EH (cell line): ENCODE measurements at regions not wholly inside any gene's neighbourhood (a gene's known extent, or its start where the extent isn't known, plus 50 kb on each side); places are given as distances from the start of the nearest gene placed in this dataset.

Source experiments
- DNase-seq: peaks from one replicate; pipeline ENCODE4 v3.0.0-alpha.2; 2015; ENCODE audit warnings: low read depth

DNA sequence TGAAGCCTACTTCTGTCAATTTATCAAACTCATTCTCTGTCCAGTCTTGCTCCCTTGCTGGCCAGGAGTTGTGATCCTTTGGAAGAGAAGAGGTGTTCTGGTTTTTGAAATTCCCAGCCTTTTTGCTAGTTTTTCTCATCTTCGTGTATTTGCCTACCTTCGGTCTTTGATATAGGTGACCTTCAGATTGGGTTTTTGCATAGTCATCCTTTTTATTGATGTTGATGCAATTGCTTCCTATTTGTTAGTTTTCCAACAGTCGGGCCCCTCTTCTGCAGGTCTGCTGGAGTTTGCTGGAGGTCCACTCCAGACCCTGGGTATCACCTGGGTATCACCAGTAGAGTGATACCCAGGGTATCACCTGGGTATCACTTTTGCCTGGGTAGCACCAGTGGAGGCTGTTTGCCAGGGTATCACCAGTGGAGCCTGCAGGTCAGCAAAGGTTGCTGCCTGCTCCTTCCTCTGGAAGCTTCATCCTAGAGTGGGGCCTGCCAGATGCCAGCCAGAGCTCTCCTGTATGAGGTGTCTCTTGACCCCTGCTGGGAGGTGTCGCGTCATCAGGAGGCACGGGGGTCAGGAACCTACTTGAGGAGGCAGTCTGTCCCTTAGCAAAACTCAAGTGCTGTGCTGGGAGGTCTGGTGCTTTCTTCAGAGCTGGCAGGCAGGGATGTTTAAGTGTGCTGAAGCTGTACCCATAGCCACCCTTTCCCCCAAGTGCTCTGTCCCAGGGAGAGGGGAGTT, 684.2 kb downstream of the PCDH18 start:
- no peak for DNase-seq

DNA sequence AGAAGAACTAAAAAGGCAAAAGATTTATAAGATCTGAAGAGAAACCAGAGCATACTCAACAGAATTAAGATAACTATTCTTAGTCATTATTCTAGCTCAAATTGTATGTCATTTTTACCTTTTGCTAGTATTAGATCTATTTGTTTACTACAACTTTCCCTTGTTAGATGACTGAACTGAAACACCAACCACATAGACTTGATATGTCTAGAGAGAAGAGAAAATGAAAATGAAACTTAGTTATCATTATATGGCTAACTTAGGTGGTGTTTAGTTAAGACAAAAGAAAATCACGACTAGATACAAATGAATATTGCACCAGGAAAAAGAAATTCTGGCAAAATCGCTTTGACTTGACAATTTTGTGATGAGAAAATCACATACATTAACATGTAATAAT, 690.8 kb downstream of the PCDH18 start:
- no peak for DNase-seq

DNA sequence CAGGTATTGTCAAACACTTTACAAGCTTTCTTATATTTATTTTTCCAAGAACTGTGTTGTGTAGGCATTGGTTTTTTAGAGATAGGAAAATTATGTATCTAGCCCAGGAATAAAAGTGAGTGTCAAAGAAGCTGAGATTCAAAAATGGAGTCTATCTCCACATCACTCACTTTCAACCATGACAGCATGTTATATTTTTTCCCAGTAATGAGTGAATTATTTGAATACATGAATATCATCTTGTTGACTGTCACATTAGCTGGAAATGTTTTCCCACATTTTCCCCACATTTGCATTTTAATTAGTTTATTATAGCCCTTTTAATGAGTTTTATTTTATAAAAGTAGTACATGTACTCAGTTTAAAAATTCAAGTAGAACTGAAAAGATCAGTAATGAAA, 693.7 kb downstream of the PCDH18 start:
- no peak for DNase-seq

- DNase-seq: no peak
Measured at GRCh38 chr4:136831553-136831952, 700.7 kb downstream of the PCDH18 start.

GRCh38 chr4:136829280-136829679, 703.0 kb downstream of the PCDH18 start:
- no peak for DNase-seq

DNA sequence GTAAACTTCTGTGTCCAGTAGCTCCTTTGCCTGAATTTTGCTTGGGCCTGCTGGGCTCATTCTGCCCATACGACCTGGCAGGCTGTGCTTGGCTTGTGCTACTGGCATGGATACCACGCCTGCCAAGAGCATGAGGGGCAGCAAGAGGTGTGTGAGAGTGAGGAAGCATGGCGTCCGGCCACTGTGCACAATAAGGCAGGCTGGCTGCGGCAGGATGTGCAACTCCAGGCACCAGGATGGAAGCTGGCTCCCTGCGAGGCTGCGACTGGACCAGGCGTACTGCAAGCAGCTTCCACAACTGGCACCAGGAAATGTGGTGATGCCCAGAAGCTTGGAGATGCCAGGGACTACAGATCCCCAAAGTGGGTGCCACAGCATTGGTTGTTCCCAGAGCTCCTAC, 709.3 kb downstream of the PCDH18 start:
- no peak for DNase-seq

DNA sequence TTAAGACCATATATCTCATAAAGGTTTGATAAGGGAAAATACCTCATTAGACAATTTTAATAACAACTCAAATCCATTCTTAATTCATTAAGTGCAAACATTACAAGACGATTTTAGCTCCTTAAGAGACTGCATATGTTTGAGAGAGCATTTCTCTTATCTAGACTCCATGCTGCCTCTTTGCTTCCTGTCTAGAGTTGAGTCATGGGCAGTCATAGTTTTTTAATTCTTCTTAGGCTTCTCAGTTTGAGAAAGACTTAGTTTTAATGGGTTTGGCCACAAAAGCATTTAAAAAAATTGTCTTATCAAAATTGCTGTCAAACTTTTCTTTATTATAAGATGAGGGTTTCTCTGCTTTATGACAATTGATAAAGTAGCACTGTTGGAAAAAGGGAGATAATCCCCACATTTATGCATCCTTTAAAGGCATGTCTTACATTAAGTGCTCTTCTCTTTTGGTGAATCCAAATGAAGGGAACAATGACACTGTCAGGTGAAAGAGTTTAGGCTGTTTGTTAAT, 713.4 kb downstream of the PCDH18 start:
- no peak for DNase-seq

DNA sequence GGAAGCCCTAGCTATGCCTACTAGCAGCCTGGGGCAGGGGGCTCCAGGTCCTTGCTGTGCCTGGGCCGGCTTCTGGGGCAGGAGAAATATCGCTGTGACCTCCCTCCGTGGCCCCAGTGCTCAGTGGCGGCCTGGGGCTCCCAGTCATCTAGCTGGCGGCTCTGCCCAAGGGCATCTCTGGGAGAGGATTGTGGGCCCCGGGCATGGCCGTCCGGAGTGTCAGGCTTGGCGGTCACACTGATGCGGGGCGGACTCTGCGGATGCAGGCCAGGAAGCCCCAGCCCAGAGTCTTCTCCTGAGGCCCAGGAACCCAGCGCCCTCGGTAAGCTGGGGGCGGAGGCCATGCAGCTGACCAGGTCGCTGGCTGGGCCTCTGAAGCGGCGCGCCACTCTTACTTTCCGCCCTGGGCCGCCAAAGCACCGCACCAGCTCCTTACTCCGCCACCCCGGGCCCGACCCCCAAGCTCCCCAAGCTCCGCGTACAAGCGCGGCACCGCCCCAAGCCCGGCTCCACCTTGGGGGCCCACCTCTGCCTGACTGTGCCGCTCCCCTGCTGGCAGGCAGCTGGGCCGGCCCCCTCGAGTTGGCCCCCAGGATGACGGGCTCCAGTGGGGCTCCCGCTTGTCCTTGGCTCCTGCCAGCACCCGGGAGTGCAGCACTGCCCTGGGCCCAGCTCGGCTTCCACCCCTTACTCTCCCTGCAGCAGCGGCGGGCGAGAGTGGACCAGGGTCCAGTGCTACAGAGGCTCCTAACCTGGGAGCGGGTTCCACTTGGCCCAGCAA, 720.0 kb downstream of the PCDH18 start:
- DNase-seq: no peak

GRCh38 chr4:136811496-136812077, 720.7 kb downstream of the PCDH18 start:
- no peak for DNase-seq

- DNase-seq: no peak
Measured at GRCh38 chr4:136810626-136811025, 721.7 kb downstream of the PCDH18 start.

DNA sequence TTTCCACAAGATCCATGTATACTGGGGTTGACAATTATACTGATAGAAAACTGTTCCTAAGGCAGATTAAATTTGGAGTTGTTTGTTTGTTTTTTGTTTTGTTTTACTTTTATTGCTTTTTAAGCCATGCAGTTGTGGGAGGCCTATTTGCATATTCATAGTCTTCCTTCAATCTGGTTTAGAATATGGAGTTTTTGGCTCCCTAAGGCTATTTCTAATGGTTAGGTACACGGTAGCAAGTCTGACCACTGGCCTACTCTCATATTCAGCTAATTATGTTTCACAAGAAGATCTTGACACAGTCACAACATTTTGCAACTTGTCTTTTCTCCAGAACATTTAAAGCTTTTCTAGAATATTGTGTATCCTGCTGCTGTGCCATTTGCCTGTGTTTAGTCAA, 725.5 kb downstream of the PCDH18 start:
- DNase-seq: no peak

DNA sequence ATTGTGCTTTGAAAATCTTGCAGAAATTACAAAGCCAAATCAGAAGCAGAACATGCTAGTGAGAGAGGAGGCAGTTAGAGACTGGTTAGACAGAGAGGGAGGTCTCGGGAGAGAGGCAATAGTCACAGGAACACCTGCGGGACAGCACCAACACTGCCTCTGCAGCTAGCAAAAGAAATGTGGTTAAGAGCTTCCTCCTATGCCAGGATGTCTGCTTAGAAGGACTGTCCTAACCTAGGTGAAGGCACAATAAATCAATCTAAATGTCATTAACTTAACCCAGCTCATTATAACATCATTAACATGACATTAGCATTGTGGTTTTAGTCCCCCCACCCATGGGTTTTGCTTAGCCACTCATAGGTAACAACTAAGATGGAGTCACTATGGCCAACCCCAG, 726.7 kb downstream of the PCDH18 start:
- no peak for DNase-seq

DNA sequence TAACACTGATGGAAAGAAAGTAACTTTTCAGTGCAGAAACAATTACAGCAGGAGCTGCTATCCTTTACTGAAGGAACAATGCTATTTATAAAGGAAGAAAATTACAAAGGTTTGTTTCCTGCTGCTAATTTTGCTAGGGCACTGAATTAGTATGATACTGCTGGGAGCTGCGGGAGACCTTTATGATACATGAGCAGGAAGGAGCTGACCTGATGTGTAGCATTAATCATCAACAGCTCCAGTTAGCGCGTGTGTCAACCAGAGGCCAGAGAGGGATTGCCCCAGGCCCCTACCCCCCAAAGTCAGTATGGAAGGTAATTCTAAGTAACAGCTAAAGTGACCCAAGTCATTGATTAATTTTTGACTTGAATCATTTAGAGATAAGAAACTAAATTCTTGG, 728.9 kb downstream of the PCDH18 start:
- DNase-seq: no peak

GRCh38 chr4:136800248-136800647, 732.0 kb downstream of the PCDH18 start:
- DNase-seq: no peak

- no peak for DNase-seq
Measured at GRCh38 chr4:136796953-136797352, 735.3 kb downstream of the PCDH18 start.

GRCh38 chr4:136793848-136794247, 738.4 kb downstream of the PCDH18 start:
- DNase-seq: no peak

DNA sequence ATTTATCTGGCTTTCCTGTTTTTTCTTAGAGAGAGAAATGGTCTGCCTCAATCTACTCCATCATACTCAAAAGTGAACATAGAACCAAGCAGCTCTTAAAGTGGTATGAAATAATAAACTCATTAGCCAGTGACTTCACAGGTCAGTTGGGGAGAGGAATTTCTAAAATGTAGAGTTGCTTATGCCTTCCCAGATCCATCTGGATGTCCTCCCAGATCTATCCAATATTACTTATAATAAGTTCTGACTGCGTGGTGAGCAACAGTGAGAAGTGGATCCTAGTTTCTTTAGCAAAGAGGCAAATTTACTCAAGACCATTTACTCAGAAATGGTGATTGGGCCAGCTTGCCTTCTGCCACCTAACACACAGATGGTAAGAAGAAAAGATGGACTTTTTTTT, 748.0 kb downstream of the PCDH18 start:
- no peak for DNase-seq

DNA sequence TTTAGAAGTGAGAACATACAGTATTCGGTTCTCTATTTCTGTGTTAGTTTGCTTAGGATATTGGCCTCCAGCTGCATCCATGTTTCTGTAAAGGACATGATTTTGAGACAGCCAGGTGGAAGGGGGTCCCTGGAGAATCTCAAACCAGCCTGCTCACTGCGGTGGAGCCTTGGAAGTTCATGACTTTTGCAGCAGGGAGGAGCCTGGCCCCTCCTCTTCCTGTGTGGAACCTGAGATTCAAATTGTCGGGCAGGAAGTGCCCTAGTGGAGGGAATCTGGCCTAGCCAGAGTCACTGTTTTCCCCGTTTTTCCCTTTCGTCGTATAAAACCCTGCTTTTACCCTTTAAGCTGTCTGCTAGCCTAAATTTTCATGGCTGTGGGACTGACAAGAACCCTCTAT, 762.6 kb downstream of the PCDH18 start:
- no peak for DNase-seq

DNA sequence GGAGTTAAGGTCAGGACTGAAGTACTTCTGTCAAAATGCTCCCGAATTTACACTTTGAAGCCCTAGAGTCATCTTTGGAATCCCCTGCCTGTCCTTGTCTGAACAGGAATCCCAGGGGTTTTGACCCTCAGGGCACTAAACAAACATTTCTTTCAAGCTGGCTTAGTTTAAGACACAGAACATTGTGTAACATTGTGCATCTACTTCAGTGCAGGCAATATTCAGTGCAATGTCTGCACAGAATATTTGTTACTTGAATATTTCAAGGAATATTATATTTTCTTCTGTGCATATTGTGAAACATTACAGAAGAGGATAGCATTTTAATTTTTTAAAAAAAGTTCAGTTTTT, 763.4 kb downstream of the PCDH18 start:
- no peak for DNase-seq

GRCh38 chr4:136768213-136768924, 763.9 kb downstream of the PCDH18 start:
- DNase-seq: no peak

GRCh38 chr4:136763919-136764318, 768.4 kb downstream of the PCDH18 start:
- no peak for DNase-seq

DNA sequence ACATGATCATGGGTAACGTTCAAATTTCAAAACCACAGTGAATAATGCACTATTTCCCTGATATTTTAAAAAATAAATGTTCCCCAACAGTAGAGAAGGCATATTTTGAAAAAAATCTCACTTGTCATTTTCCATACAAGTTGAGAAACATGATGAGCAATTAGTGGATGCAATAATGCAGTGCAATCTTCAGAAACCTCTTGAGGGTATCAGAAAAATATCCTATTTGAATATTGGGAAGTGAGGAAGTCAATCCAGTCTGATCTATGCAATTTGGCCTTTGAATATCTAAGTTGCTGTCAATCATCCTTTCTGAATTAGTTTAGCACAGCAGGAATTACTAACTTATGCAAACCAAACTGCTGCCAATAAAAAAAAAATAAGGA, 776.8 kb downstream of the PCDH18 start:
- DNase-seq: no peak
